T47D (cell line): ENCODE measurements at regions not wholly inside any gene's neighbourhood (a gene's known extent, or its start where the extent isn't known, plus 50 kb on each side); places are given as distances from the start of the nearest gene placed in this dataset.

Experiments used
- DNase-seq, 2 experiments: peaks; one replicate each; pipeline versions ENCODE4 v3.0.0 to v3.0.0-alpha.2; 2011 to 2012; ENCODE audit warnings: low read depth in 1 of 2, low spot score in 1 of 2
- JUND ChIP-seq: IDR thresholded peaks from 2 replicates; pipeline ENCODE4 v1.6.1; 2012; ENCODE audit warnings: low read depth
- in situ Hi-C: cut with HindIII; loops from 2 replicates; pipeline ENCODE4 v1.10.0; 2016; ENCODE audit warnings: low sequenced_read_pairs, low pct_unique_long_range_greater_than_20kb

DNA sequence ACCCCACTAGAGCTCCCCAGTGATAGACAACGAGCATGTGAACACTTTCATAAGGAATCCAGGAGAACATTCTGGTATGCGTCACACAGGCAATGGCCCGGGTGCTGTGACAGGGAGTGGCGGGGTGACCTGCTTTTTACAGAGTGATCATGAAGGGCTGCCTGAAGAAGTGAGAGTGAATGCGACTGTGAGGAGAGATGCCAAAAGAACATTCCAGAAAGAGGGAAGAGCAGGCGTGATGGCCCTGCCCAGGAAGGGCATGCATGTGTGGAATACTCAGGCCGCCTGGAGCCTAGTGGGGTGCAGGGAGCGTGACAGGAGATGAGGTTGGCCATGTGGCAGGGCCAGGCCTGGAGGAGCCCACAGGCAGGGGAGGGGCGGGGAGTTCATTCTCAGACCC is 53.8 kb downstream of the FZD10 start:
- no peak for DNase-seq
- TF ChIP-seq JUND: no peak
- in situ Hi-C loops: no loop called here

DNA sequence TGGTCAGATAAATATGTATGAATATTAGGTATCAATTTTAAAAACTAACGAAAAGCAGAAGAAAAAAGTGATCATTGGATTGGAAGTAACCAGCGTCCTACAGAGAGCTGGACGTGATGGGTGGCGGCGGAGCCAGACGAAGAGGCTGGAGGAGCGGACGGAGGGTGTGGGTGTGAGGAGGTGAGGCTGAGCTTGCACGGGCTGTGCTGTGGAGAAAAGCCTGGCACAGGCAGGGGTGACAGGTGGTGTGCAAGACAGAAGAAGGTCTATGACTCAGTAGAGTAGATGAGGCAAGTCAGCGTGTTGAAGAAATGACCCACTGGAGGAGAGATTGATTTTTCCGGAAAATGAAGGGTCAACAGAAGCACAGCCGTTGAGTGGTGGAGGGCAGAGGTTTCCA is 56.4 kb downstream of the FZD10 start:
- in situ Hi-C loops: no loop called here
- no peak for TF ChIP-seq JUND
- no peak for DNase-seq

DNA sequence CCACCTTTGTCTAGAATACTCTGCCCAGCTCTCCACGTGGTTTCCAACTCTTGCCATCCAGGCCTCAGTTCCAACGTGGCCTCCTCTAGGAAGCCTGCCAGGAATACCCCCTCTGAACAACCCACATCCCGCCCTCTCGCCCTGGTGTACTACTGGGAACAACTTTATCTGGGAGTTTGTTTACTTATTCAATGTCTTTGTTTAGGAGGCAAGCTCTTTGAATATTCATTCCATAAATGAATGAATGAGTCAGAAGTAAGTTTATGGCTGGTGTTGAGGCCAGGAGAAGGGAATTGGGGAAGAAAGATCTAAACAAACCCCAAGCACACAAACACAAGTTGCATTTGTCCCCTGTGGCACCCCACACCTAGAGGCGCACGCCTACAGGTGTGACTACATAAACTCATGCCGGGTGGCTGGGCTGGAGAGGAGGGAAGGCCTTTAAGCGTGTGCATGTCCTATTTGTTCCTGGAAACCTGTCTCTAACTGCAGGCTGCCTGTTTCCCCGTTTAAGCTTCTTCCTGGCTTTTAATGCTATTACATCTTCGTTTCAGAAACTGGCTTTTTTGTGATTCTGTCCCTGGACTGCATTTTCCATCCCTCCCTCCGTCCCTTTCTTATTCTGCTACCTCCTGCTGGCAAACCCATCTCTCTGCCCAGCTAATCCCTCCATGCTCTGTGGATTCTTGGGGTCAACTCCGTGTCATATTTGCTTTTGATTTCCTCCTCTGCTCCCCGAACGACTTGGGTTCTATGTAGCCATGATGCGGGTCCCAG is 57.9 kb downstream of the FZD10 start:
- in situ Hi-C loops: no loop called here
- TF ChIP-seq JUND: no peak
- DNase-seq: no peak

DNA sequence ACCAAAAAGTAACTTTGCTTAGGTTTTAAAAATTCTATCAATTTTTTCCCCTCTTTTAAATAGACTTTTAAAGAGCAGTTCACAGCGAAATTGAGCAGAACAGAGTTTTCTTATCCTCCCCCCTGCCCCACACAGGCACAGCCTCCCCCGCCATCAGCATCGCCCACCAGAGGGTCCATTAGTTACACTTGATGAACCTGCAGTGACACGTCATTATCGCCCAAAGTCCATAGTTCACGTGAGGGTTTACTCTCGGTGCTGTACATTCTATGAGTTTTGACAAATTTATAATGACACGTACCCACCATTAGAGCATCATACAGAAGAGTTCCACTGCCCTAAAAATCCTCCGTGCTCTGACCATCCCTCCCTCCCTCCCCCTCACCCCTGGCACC is 58.4 kb downstream of the FZD10 start:
- no peak for DNase-seq
- in situ Hi-C loops: no loop called here
- TF ChIP-seq JUND: no peak

DNA sequence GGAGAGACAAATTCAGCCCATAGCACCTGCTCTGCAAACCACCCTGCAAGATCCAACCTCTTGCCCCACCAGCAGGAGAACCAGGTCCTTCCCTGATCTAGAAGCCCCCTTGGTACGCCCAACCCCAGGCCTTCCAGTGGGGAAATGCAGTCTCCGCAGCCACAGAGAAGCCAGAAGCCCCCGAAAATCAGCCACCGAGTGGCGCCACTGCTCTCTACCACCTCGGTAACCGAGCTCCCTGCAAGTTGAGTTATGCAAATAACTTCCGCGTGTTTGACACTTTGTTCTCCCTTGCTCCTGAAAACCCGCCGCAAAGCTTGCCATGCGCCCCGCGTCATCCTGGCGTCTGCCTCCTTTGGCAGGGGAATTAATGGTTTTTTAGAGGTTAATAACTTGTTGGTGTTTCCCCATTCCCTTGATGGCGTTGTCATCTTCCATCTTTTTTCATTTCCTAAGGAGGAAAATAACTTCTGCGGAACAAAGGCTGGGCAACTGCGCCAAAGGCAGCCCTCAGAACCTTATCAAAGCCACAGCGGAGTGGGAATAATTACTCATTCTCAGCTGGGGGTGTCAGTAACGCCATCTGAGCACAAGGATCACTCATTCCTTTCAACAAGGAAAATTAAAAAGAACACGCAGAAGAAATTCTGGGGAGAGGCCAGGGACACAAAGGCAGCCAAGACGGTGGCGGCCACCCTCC is 60.4 kb downstream of the FZD10 start:
- in situ Hi-C loops: no loop called here
- DNase-seq: no peak
- no peak for TF ChIP-seq JUND

DNA sequence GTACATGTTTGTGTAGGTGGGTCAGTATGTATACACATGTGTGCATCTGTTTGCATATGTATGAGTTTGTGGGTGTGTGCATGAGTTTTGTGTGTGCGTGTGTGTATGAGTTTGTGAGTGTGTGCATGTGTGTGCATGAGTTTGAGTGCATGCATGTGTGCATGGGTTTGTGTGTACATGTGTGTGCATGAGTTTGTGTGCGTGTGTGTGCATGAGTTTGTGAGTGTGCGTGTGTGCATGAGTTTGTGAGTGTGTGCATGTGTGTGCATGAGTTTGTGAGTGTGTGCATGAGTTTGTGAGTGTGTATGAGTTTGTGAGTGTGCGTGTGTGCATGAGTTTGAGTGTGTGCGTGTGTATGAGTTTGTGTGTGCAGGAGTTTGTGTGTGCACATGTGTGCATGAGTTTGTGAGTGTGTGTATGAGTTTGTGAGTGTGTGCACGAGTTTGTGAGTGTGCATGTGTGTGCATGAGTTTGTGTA is 61.5 kb downstream of the FZD10 start:
- in situ Hi-C loops: no loop called here
- DNase-seq: no peak
- no peak for TF ChIP-seq JUND

DNA sequence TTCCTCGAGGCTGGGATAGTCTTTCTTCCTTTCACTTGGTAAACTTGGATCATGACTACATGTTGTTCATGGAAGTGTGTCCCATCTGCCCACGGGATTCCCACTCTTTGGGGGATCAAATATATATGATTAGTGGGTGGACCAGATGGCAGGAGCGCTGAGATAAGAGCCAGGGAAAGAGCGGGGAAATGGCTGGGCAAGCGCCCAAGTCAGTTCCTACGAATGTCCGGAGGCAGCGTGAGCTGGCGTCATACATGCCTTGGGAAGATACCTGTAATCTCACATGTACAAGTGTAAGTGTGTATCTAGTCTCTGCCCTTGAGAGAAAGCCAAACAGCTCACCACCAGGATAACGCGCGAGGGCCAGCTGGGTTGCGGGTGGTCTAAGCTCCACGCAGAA is 62.3 kb downstream of the FZD10 start:
- no peak for TF ChIP-seq JUND
- in situ Hi-C loops: no loop called here
- DNase-seq: no peak

DNA sequence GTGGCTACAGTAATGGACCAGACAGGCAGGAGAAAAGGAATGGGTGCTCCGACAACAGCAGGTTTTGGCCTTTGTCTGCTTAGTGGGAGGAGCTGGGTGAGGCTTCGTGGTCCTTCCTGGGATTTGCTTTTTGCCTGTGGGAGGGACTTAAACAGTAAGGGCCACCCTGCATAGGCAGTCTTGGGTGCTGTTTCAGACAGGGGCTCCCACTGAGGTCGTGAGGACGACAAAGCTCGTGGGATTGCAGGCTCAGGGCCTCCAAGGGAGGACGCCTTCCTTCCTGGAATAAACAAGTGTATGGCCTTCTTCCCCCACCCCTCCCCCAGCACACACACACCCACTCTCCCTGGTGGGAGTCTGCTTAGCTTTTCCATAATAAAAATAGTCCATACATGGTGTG is 63.1 kb downstream of the FZD10 start:
- DNase-seq: no peak
- TF ChIP-seq JUND: no peak
- in situ Hi-C loops: no loop called here

DNA sequence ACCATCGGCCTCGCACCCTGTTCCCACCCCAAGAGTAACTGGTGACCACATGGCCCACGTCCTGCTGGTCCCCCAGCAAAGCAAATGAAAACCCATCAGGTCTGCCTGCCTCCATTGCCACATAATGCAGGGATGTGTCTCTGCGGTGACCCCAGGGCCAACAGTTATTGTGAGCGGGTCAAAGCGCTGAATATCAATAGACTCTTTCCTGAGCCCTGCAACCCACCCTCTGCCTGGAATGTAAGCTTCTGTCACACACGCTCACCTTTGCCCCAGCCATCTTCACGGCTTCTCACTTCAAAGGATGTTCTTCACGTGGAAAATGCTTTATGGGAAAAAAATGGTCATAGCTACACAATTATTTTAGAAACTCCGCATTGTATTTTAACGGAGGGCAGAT is 63.9 kb downstream of the FZD10 start:
- DNase-seq: no peak
- in situ Hi-C loops: no loop called here
- TF ChIP-seq JUND: no peak

DNA sequence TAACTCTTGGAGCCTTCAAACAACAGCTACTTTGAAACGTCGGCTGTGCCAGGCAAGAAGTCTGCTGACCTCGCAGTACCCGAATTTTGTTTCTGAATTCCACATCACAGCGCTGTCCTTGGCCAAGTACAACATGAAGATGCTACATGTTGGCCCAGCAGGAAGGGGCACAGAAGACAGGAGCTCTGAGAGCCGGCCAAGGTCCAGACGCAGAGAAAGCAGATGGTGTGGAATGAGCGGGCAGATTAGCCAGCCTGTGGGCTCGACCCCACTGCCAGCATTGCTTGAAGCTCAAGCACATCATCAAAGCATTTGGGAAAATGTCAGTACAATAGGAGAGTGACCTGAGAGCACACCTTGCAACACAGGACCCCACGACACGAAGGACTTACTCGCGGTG is 64.5 kb downstream of the FZD10 start:
- no peak for TF ChIP-seq JUND
- no peak for DNase-seq
- in situ Hi-C loops: no loop called here

DNA sequence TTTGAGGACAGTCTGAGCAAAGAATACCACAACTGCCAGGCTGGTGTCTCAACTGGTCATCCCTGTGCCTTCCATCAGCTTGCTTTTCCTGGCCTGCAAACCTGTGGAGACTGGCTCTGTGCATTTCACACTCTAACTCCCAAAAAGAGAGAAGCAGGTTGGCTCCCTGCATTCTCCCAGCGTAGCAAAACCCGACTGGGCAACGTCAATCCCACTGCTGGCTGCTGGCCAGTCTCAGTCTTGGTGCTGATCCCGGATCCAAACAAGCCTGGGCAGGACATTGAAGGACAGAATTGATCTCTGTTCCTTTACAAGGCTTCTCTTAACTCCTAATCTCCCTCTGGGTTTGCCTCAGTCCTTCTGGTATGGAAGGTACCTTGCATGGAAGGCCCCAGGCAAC is 65.4 kb downstream of the FZD10 start:
- in situ Hi-C loops: no loop called here
- no peak for DNase-seq
- TF ChIP-seq JUND: no peak

DNA sequence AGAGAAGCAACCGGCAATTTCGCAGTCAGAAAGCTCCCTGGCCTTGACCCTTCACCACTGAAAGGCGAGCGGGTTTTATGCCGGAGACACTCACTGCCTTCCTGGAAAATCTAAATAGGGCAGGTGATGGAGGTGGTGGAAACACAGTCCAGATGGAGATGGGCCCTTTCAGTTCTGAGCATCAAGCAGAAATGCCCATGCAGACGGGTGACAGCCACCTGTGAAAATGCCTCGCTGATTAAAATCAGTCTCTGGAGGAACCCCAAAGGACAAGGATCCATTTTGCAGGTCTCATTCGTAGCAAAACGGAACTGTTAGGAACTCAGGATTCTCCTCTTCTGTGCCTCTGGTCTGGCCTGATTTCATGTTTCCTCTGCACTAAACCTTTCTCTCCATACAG is 74.2 kb downstream of the FZD10 start:
- DNase-seq: no peak
- TF ChIP-seq JUND: no peak
- in situ Hi-C loops: no loop called here

DNA sequence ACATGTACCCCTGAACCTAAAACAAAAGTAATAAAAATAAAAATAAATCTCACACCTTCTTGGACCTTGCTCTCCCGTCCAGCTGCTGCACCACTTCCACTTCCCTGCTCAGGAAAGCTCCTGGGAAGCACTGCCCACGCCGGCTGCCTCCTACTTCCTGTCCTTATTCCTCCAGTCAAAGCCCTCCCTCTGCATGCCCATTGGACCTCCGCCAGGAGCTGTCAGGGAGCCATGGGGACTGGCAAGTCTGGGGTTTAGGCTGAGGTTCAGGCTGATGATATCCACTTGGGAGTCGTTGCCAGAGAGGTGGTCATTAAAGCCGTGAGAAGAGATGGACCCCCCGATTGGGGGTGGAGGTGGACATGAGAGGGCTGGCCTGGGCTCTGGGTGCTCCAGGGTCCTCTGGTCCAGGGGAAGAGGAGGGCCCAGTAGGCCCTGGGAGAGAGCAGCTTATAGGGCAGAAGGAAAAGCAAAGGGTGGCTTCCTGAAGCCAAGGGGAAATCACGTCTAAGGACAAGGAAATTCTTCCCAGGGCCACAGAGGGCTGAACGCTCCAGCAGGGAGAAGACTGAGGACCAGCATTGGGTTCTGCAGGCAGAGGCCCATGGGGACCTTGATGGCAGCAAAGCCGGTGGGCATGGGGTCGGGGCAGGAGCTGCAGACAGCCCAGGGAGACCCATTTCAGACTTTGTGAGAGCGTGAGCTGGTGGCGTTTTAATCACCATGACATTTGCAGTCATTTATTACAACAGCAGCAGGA is 78.7 kb downstream of the FZD10 start:
- TF ChIP-seq JUND: no peak
- in situ Hi-C loops: no loop called here

DNA sequence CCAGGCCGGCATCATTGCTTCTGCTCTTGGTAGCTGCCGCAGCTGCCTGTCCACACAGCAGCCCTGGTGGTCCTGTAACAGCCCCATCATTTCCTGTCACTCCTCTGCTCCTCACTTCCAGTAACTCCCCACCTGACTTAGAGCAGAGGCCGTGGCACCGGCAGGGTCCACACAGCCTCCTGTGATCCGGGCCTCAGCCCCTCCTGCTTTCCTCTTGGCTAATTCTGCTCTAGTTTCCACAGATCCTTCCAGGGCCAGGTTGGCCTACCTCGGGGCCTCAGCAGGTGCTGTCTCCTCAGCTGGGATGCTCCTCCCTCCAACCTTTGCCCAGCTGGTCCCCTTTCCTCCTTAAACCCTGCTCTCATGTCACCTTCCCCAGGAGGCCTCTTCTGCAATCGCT is 80.2 kb downstream of the FZD10 start:
- in situ Hi-C loops: no loop called here
- TF ChIP-seq JUND: no peak
- DNase-seq: no peak

More for the DNA sequence above, 78.7 kb downstream of the FZD10 start:
- no peak for DNase-seq
